Lower lobe of right lung (tissue), 2 donors: ENCODE measurements at regions not wholly inside any gene's neighbourhood (a gene's known extent, or its start where the extent isn't known, plus 50 kb on each side); places are given as distances from the start of the nearest gene placed in this dataset.

Experiments used
- ATAC-seq, 2 donors: fragments of 200-7000 bp; cut with Tn5 transposase; one replicate each; pipeline ENCODE4 v1.9.1; 2020 to 2022; ENCODE audit warnings: mild to moderate bottlenecking in 2 of 2, moderate library complexity in 2 of 2
- DNase-seq: peaks from one replicate; pipeline ENCODE4 v3.0.0-alpha.2; 2020
- H3K27ac ChIP-seq: fragments of 200-600 bp; one replicate; pipeline ENCODE4 v1.8.0; 2022
- H3K27me3 ChIP-seq: fragments of 200-600 bp; one replicate; pipeline ENCODE4 v1.8.0; 2022; ENCODE audit warnings: low read depth
- H3K36me3 ChIP-seq: fragments of 200-600 bp; one replicate; pipeline ENCODE4 v1.8.0; 2022; ENCODE audit warnings: mild to moderate bottlenecking
- H3K4me1 ChIP-seq: fragments of 200-600 bp; one replicate; pipeline ENCODE4 v1.8.0; 2022
- H3K4me3 ChIP-seq: fragments of 200-600 bp; one replicate; pipeline ENCODE4 v1.8.0; 2022; ENCODE audit warnings: mild to moderate bottlenecking
- H3K9me3 ChIP-seq: fragments of 200-600 bp; one replicate; pipeline ENCODE4 v1.8.0; 2022
- CTCF ChIP-seq: fragments of 200-600 bp; IDR thresholded peaks from one replicate; pipeline ENCODE4 v1.8.0; 2022; ENCODE audit warnings: antibody characterized with exemption, mild to moderate bottlenecking
- intact Hi-C: fragments of 100-400 bp; cut with DNase I; formaldehyde crosslinking; loops from one replicate; pipeline ENCODE4 v1.11.0; 2022
- donor health status: DM: no; HTN: yes; CAD: no; lungs with severe emphysema.

GRCh38 chr17:53891726-53892125 lies 69.0 kb downstream of the KIF2B start:
- TF ChIP-seq CTCF = no peak
- no peak for ATAC-seq
- no peak for DNase-seq
- Histone ChIP-seq H3K27ac (no peak overlapping the region), H3K27me3 (no peaks in the 10 kb centered on the region), H3K4me1 (no peaks in the 10 kb centered on the region), H3K4me3 (no peak overlapping the region), H3K36me3 (no peaks in the 10 kb centered on the region), H3K9me3 (peaks cover 2% of the 10 kb centered on the region)
- intact Hi-C loops = loop anchor here (10.0 kb wide), 1 partner anchor 57 kb away; no protein-coding TSS in a partner anchor

DNA sequence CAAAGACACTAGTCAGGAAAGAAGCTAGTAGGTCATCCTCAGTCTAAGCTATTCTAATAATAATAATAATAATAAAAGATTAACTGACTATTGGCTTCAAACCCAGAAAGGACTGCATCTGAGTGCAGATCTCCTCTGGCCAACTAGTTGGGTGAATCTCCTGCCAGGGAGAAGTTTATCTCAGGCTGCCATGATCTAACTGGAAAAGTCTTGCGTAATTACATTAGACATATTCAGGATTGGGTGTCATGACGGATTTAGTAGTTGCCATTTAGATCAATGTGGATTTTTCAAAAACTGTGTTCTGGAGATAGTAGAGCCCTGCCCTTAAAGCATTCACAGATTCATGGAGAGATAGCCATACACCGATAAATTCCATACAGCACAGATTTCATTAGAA lies 69.5 kb downstream of the KIF2B start:
- Histone ChIP-seq H3K4me3 (no peak overlapping the region), H3K36me3 (no peaks in the 10 kb centered on the region), H3K27me3 (no peaks in the 10 kb centered on the region), H3K9me3 (no peaks in the 10 kb centered on the region), H3K4me1 (no peaks in the 10 kb centered on the region), H3K27ac (no peak overlapping the region)
- intact Hi-C loops = loop anchor here (10.0 kb wide), 1 partner anchor 57 kb away; no protein-coding TSS in a partner anchor
- no peak for DNase-seq
- TF ChIP-seq CTCF = no peak
- ATAC-seq = no peak

- DNase-seq = no peak
- ATAC-seq = no peak
- intact Hi-C loops = loop anchor here (10.0 kb wide), 1 partner anchor 60 kb away; no protein-coding TSS in a partner anchor
- H3K27ac ChIP-seq = no peak overlapping the region
- H3K4me1 ChIP-seq = no peaks in the 10 kb centered on the region
- no peak overlapping the region for H3K4me3 ChIP-seq
- no peaks in the 10 kb centered on the region for H3K9me3 ChIP-seq
- no peaks in the 10 kb centered on the region for H3K27me3 ChIP-seq
- TF ChIP-seq CTCF = no peak
- H3K36me3 ChIP-seq = no peaks in the 10 kb centered on the region
Measured at GRCh38 chr17:53894591-53894990, 71.9 kb downstream of the KIF2B start.

DNA sequence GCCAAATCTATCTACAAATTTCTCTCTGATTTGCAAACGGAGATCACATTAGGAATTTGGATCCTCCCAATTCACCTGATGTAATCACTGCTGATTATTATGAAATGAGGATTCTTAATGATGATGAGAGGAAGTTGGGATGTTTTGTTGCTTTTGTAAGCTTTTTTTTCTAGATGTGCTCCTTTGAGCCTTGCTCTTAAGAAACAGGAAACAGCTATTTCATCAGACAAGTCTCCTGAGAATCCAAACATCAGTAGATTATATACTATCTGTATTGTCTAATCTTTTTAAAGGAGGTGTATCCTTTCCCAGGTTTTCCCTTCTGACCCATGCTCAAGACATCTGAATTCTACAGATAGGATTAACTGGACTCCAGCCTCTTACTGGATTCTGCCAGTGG lies 73.3 kb downstream of the KIF2B start:
- TF ChIP-seq CTCF = no peak
- Histone ChIP-seq H3K36me3 (no peaks in the 10 kb centered on the region), H3K27ac (no peak overlapping the region), H3K27me3 (no peaks in the 10 kb centered on the region), H3K4me1 (no peaks in the 10 kb centered on the region), H3K9me3 (no peaks in the 10 kb centered on the region), H3K4me3 (no peak overlapping the region)
- intact Hi-C loops = loop anchor here (10.0 kb wide), 1 partner anchor 61 kb away; no protein-coding TSS in a partner anchor
- DNase-seq (no peak), ATAC-seq (no peak)

- DNase-seq (no peak), ATAC-seq (no peak)
- Histone ChIP-seq H3K4me3 (no peak overlapping the region), H3K27ac (no peak overlapping the region), H3K9me3 (peaks cover 8% of the 10 kb centered on the region), H3K36me3 (no peaks in the 10 kb centered on the region), H3K4me1 (no peaks in the 10 kb centered on the region), H3K27me3 (no peaks in the 10 kb centered on the region)
- no peak for TF ChIP-seq CTCF
- intact Hi-C loops = no loop called here
Measured at GRCh38 chr17:53900951-53901350, 78.2 kb downstream of the KIF2B start.

DNA sequence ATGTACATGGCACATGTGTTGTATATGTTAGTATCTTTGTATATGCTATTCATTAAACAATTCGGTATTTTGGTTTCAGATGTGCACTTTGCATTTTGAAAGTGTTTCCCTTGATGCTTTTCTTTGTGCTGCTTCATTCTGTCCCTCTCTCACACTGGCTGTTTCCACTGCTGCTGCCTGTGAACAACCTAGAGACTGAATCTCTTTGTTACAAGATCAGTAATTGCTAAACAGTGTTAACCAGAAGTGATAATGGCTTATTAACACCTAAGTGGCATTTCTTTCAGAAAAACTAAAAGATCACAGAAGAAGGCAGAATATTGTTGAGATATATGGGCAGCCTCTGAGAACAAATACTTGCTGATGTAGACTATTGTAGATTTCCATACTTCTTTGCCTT lies 84.7 kb downstream of the KIF2B start:
- Histone ChIP-seq H3K27me3 (no peaks in the 10 kb centered on the region), H3K9me3 (no peaks in the 10 kb centered on the region), H3K27ac (no peak overlapping the region), H3K4me1 (no peaks in the 10 kb centered on the region), H3K4me3 (no peak overlapping the region), H3K36me3 (no peaks in the 10 kb centered on the region)
- DNase-seq = no peak
- ATAC-seq = no peak
- intact Hi-C loops = no loop called here
- TF ChIP-seq CTCF = no peak
